WTC11 (cell line): ENCODE measurements at regions not wholly inside any gene's neighbourhood (a gene's known extent, or its start where the extent isn't known, plus 50 kb on each side); places are given as distances from the start of the nearest gene placed in this dataset.

Experiments used
- ATAC-seq: fragments of 200-7000 bp; cut with Tn5 transposase; 2 replicates; pipeline ENCODE4 v1.10.0; 2021; ENCODE audit warnings: mild to moderate bottlenecking, moderate library complexity
- CTCF ChIA-PET: fragments of 300-600 bp; sonication (Branson Sonifier 250); formaldehyde crosslinking; loops from one replicate; lab custom pipeline; 2021; ENCODE audit warnings: antibody characterized with exemption; lab: Charles Lee
- POLR2A ChIA-PET: fragments of 350-600 bp; sonication (Branson Sonifier 250); formaldehyde crosslinking; loops from one replicate; lab custom pipeline; 2021; ENCODE audit warnings: antibody characterized with exemption; lab: Charles Lee
- DNase-seq: peaks from one replicate; pipeline ENCODE4 v3.0.0; 2021; ENCODE audit warnings: low spot score
- H3K27ac Mint-ChIP-seq: 2 replicates; pipeline ENCODE4 v1.8.0; 2021; ENCODE audit warnings: mixed read lengths
- H3K27me3 Mint-ChIP-seq: 2 replicates; pipeline ENCODE4 v1.8.0; 2021; ENCODE audit warnings: low read depth, mild to moderate bottlenecking, moderate library complexity, mixed read lengths
- H3K36me3 Mint-ChIP-seq: 2 replicates; pipeline ENCODE4 v1.8.0; 2021; ENCODE audit warnings: mixed read lengths
- H3K4me1 Mint-ChIP-seq: 2 replicates; pipeline ENCODE4 v1.8.0; 2022; ENCODE audit warnings: mixed read lengths
- H3K4me3 Mint-ChIP-seq: 2 replicates; pipeline ENCODE4 v1.8.0; 2021; ENCODE audit warnings: mild to moderate bottlenecking, moderate library complexity, mixed read lengths
- H3K9me3 Mint-ChIP-seq: 2 replicates; pipeline ENCODE4 v1.8.0; 2021; ENCODE audit warnings: mixed read lengths
- AR ChIP-seq: fragments of 250-450 bp; sonication (Bioruptor Pico); IDR thresholded peaks from 2 replicates; pipeline ENCODE4 v1.9.0; 2021; ENCODE audit warnings: mild to moderate bottlenecking
- ATF2 ChIP-seq: sonication (generic); formaldehyde crosslinking; IDR thresholded peaks from 2 replicates; pipeline ENCODE4 v1.8.1; 2022; ENCODE audit warnings: low read depth, missing genetic modification reagents, borderline replicate concordance
- E2F5 ChIP-seq: sonication (generic); formaldehyde crosslinking; IDR thresholded peaks from 2 replicates; pipeline ENCODE4 v1.8.1; 2022; ENCODE audit warnings: mild to moderate bottlenecking, moderate library complexity, missing genetic modification reagents
- EMX1 ChIP-seq: fragments of 250-450 bp; sonication (Bioruptor Pico); IDR thresholded peaks from 2 replicates; pipeline ENCODE4 v1.8.0; 2021; ENCODE audit warnings: mild to moderate bottlenecking
- ERG ChIP-seq: fragments of 250-450 bp; sonication (Bioruptor Pico); IDR thresholded peaks from 2 replicates; pipeline ENCODE4 v1.8.0; 2021; ENCODE audit warnings: mild to moderate bottlenecking
- ESRRA ChIP-seq: sonication (generic); formaldehyde crosslinking; IDR thresholded peaks from 2 replicates; pipeline ENCODE4 v1.8.1; 2022; ENCODE audit warnings: mild to moderate bottlenecking, missing genetic modification reagents, borderline replicate concordance
- FOXP1 ChIP-seq: sonication (generic); formaldehyde crosslinking; IDR thresholded peaks from 2 replicates; pipeline ENCODE4 v1.8.0; 2022; ENCODE audit warnings: missing genetic modification reagents, mild to moderate bottlenecking, moderate library complexity, borderline replicate concordance
- HMGA2 ChIP-seq: fragments of 250-450 bp; sonication (Bioruptor Pico); IDR thresholded peaks from 2 replicates; pipeline ENCODE4 v1.4.0; 2021; ENCODE audit warnings: mild to moderate bottlenecking, moderate library complexity
- MYBL2 ChIP-seq: sonication (generic); formaldehyde crosslinking; IDR thresholded peaks from 2 replicates; pipeline ENCODE4 v1.8.1; 2023; ENCODE audit warnings: mild to moderate bottlenecking, moderate library complexity, missing genetic modification reagents
- NFE2L1 ChIP-seq: sonication (generic); formaldehyde crosslinking; IDR thresholded peaks from 2 replicates; pipeline ENCODE4 v1.8.1; 2023; ENCODE audit warnings: missing genetic modification reagents
- NR1H2 ChIP-seq: sonication (generic); formaldehyde crosslinking; IDR thresholded peaks from 2 replicates; pipeline ENCODE4 v1.9.0; 2021; ENCODE audit warnings: mild to moderate bottlenecking, moderate library complexity, missing genetic modification reagents
- NR2C2 ChIP-seq: sonication (generic); formaldehyde crosslinking; IDR thresholded peaks from 2 replicates; pipeline ENCODE4 v1.8.0; 2022; ENCODE audit warnings: mild to moderate bottlenecking, missing genetic modification reagents
- OVOL2 ChIP-seq: fragments of 250-450 bp; sonication (Bioruptor Pico); IDR thresholded peaks from 2 replicates; pipeline ENCODE4 v1.9.0; 2021; ENCODE audit warnings: mild to moderate bottlenecking, borderline replicate concordance
- SP1 ChIP-seq: sonication (generic); formaldehyde crosslinking; conservative IDR thresholded peaks from 2 replicates; pipeline ENCODE4 v1.8.1; 2022; ENCODE audit warnings: missing genetic modification reagents
- STAT6 ChIP-seq: sonication (generic); formaldehyde crosslinking; conservative IDR thresholded peaks from 2 replicates; pipeline ENCODE4 v1.8.1; 2023; ENCODE audit warnings: mild to moderate bottlenecking, low read depth, missing genetic modification reagents, moderate library complexity
- TCF7 ChIP-seq: sonication (generic); formaldehyde crosslinking; IDR thresholded peaks from 2 replicates; pipeline ENCODE4 v1.8.0; 2022; ENCODE audit warnings: mild to moderate bottlenecking, low read depth, missing genetic modification reagents, moderate library complexity
- USF2 ChIP-seq: sonication (generic); formaldehyde crosslinking; IDR thresholded peaks from 2 replicates; pipeline ENCODE4 v1.8.1; 2023; ENCODE audit warnings: mild to moderate bottlenecking, missing genetic modification reagents, moderate library complexity
- ZNF263 ChIP-seq: sonication (generic); formaldehyde crosslinking; IDR thresholded peaks from 2 replicates; pipeline ENCODE4 v1.8.1; 2022; ENCODE audit warnings: low read depth, mild to moderate bottlenecking, moderate library complexity, missing genetic modification reagents
- ZNF425 ChIP-seq: fragments of 250-450 bp; sonication (Bioruptor Pico); conservative IDR thresholded peaks from 2 replicates; pipeline ENCODE4 v1.9.0; 2021; ENCODE audit warnings: mild to moderate bottlenecking
- ZSCAN18 ChIP-seq: fragments of 250-450 bp; sonication (Bioruptor Pico); IDR thresholded peaks from 2 replicates; pipeline ENCODE4 v2.1.2; 2022; ENCODE audit warnings: mild to moderate bottlenecking, moderate library complexity

- TF ChIP-seq ZSCAN18 (CRISPR knock-in tag) = no peak
- no peak for TF ChIP-seq ESRRA (CRISPR knock-in tag)
- no peak for TF ChIP-seq NR2C2
- TF ChIP-seq SP1 = no peak
- TF ChIP-seq ZNF263 (CRISPR knock-in tag) = no peak
- TF ChIP-seq E2F5 = no peak
- no peak for TF ChIP-seq ATF2 (CRISPR knock-in tag)
- TF ChIP-seq STAT6 (CRISPR knock-in tag) = no peak
- no peak for TF ChIP-seq ZNF425 (CRISPR knock-in tag)
- no peak for TF ChIP-seq NFE2L1
- TF ChIP-seq FOXP1 (CRISPR knock-in tag) = no peak
- no peak for TF ChIP-seq EMX1 (CRISPR knock-in tag)
- no peak for TF ChIP-seq OVOL2 (CRISPR knock-in tag)
- TF ChIP-seq HMGA2 (CRISPR knock-in tag) = no peak
- TF ChIP-seq AR (CRISPR knock-in tag) = no peak
- TF ChIP-seq MYBL2 = no peak
- TF ChIP-seq USF2 (CRISPR knock-in tag) = no peak
- TF ChIP-seq ERG (CRISPR knock-in tag) = no peak
- TF ChIP-seq NR1H2 (CRISPR knock-in tag) = no peak
- no peak for TF ChIP-seq TCF7 (CRISPR knock-in tag)
- Mint-ChIP-seq H3K4me3 (no peak overlapping the region), H3K36me3 (no peaks in the 10 kb centered on the region), H3K9me3 (no peaks in the 10 kb centered on the region), H3K4me1 (peaks cover 53% of the 10 kb centered on the region), H3K27me3 (peaks cover 74% of the 10 kb centered on the region), H3K27ac (no peak overlapping the region)
- DNase-seq (no peak), ATAC-seq (no peak)
- ChIA-PET POLR2A (no interaction called here), CTCF (interaction anchor here (1.4 to 2.7 kb wide), 2 partner anchors 37 kb away, joined by 5 to 11 read pairs; no protein-coding TSS in a partner anchor)
These were observed 145.7 kb upstream of the GLI2 start for GRCh38 chr2:120589771-120590608.
